ENCODE measurements at regions not wholly inside any gene's neighbourhood (a gene's known extent, or its start where the extent isn't known, plus 50 kb on each side); places are given as distances from the start of the nearest gene placed in this dataset.

- no peaks in the 10 kb centered on the region for H3K27me3 ChIP-seq (replicated peaks; ENCODE audit: insufficient read depth)
- ATAC-seq (ENCODE audit: insufficient number of reproducible peaks, low FRiP score, low read depth) (no peak), DNase-seq (ENCODE audit: low spot score) (no peak)
- H3K36me3 ChIP-seq = no peaks in the 10 kb centered on the region
- H3K9me3 ChIP-seq = no peaks in the 10 kb centered on the region
- no peaks in the 10 kb centered on the region for H3K4me1 ChIP-seq (ENCODE audit: control insufficient read depth in 1 of 2, low read depth in 2 of 2)
- no peak overlapping the region for H3K27ac ChIP-seq
- no peak overlapping the region for H3K4me3 ChIP-seq
- TF ChIP-seq, protein P1, sequence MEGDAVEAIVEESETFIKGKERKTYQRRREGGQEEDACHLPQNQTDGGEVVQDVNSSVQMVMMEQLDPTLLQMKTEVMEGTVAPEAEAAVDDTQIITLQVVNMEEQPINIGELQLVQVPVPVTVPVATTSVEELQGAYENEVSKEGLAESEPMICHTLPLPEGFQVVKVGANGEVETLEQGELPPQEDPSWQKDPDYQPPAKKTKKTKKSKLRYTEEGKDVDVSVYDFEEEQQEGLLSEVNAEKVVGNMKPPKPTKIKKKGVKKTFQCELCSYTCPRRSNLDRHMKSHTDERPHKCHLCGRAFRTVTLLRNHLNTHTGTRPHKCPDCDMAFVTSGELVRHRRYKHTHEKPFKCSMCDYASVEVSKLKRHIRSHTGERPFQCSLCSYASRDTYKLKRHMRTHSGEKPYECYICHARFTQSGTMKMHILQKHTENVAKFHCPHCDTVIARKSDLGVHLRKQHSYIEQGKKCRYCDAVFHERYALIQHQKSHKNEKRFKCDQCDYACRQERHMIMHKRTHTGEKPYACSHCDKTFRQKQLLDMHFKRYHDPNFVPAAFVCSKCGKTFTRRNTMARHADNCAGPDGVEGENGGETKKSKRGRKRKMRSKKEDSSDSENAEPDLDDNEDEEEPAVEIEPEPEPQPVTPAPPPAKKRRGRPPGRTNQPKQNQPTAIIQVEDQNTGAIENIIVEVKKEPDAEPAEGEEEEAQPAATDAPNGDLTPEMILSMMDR (IDR thresholded peaks at IDR 0.05) = no peak
Measured at GRCh38 chr18:41357708-41358107, 597.3 kb upstream of the PIK3C3 start.

GRCh38 chr18:41353777-41354528, 601.1 kb upstream of the PIK3C3 start:
- TF ChIP-seq, protein P1 (IDR thresholded peaks at IDR 0.05) = no peak
- H3K27me3 ChIP-seq (replicated peaks; ENCODE audit: insufficient read depth) = no peaks in the 10 kb centered on the region
- ATAC-seq (ENCODE audit: insufficient number of reproducible peaks, low FRiP score, low read depth) (no peak), DNase-seq (ENCODE audit: low spot score) (no peak)
- no peaks in the 10 kb centered on the region for H3K9me3 ChIP-seq
- no peak overlapping the region for H3K27ac ChIP-seq
- no peaks in the 10 kb centered on the region for H3K4me1 ChIP-seq (ENCODE audit: control insufficient read depth in 1 of 2, low read depth in 2 of 2)
- H3K4me3 ChIP-seq = no peak overlapping the region
- H3K36me3 ChIP-seq = no peaks in the 10 kb centered on the region

DNA sequence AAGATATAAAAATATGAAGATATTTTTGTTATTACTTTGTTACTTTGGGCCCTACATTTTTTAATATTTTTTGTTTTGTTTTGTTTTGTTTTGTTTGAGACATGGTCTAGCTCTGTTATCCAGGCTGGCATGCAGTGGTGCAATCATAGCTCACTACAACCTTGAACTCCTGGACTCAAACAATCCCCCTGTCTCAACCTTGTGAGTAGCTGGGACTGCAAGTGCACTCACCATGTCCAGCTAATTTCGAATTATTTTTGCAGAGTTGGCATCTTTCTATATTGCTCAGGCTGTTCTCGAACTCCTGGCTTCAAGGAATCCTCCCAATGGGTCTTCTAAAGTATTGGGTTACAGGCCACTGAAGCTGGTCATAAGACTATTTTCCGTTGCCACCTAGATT, 603.6 kb upstream of the PIK3C3 start:
- DNase-seq (ENCODE audit: low spot score) = no peak
- Histone ChIP-seq H3K27ac (no peak overlapping the region), H3K4me1 (ENCODE audit: control insufficient read depth in 1 of 2, low read depth in 2 of 2) (no peaks in the 10 kb centered on the region), H3K9me3 (no peaks in the 10 kb centered on the region), H3K27me3 (replicated peaks; ENCODE audit: insufficient read depth) (no peaks in the 10 kb centered on the region), H3K36me3 (no peaks in the 10 kb centered on the region), H3K4me3 (no peak overlapping the region)
- TF ChIP-seq, protein P1 (IDR thresholded peaks at IDR 0.05) = no peak
- ATAC-seq (ENCODE audit: insufficient number of reproducible peaks, low FRiP score, low read depth) = no peak

- no peak overlapping the region for H3K4me3 ChIP-seq
- H3K27me3 ChIP-seq (replicated peaks; ENCODE audit: insufficient read depth) = no peaks in the 10 kb centered on the region
- DNase-seq (ENCODE audit: low spot score) (no peak), ATAC-seq (ENCODE audit: insufficient number of reproducible peaks, low FRiP score, low read depth) (no peak)
- no peak overlapping the region for H3K27ac ChIP-seq
- no peaks in the 10 kb centered on the region for H3K4me1 ChIP-seq (ENCODE audit: control insufficient read depth in 1 of 2, low read depth in 2 of 2)
- H3K36me3 ChIP-seq = no peaks in the 10 kb centered on the region
- H3K9me3 ChIP-seq = no peaks in the 10 kb centered on the region
- TF ChIP-seq, protein P1 (IDR thresholded peaks at IDR 0.05) = no peak
Measured at GRCh38 chr18:41347057-41347456, 608.0 kb upstream of the PIK3C3 start.

DNA sequence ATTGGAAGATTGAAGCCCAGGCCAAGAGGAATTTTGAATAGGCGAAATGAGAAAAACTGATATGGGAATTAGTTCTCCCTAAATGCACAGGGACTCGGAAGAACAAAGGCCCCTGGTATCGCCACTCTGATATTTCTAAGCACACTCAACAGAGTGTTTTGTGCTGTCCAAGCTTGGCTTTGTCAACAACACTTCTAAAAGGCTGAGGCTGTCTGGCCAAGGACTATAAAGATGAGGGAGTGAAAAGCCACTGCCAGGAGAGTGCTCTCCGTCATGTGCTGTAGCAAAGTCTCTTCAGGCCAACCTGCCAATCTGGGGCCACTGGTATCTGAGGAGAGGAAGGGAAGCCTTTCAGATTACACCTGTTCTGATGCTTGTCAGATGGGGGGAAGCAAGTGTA, 611.2 kb upstream of the PIK3C3 start:
- no peak for DNase-seq (ENCODE audit: low spot score)
- Histone ChIP-seq H3K4me3 (no peak overlapping the region), H3K27ac (no peak overlapping the region), H3K27me3 (replicated peaks; ENCODE audit: insufficient read depth) (no peaks in the 10 kb centered on the region), H3K9me3 (no peaks in the 10 kb centered on the region), H3K4me1 (ENCODE audit: control insufficient read depth in 1 of 2, low read depth in 2 of 2) (no peaks in the 10 kb centered on the region), H3K36me3 (no peaks in the 10 kb centered on the region)
- TF ChIP-seq, protein P1 (IDR thresholded peaks at IDR 0.05) = no peak
- ATAC-seq (ENCODE audit: insufficient number of reproducible peaks, low FRiP score, low read depth) = no peak
